ENCODE measurements at regions not wholly inside any gene's neighbourhood (a gene's known extent, or its start where the extent isn't known, plus 50 kb on each side); places are given as distances from the start of the nearest gene placed in this dataset.
"Not testable (repeated sequence)": the region's sequence is repeated elsewhere in the genome, so short reads cannot be mapped to it uniquely, and the experiment has no call there.

DNA sequence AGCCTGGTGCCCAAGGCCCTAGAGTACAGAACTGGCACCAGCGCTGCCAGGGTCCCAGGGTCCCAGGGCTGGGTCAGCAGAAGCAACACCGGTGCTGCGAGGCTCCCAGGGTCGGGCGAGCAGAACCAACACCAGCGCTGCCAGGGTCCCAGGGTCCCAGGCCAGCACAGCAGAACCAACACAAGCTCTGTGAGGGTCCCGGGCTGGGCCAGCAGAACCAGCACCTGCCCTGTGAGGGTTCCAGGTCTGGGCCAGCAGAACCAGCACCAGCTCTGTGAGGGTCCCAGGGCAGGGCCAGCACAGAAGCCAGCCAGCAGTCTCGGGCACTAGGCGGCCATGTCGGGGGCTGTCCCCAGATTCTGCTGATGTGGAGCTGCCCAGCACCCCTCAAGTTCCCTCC is 93.1 kb downstream of the GALR1 start:
- no peak for DNase-seq (ENCODE audit: low read depth)
- TF ChIP-seq, protein P1, sequence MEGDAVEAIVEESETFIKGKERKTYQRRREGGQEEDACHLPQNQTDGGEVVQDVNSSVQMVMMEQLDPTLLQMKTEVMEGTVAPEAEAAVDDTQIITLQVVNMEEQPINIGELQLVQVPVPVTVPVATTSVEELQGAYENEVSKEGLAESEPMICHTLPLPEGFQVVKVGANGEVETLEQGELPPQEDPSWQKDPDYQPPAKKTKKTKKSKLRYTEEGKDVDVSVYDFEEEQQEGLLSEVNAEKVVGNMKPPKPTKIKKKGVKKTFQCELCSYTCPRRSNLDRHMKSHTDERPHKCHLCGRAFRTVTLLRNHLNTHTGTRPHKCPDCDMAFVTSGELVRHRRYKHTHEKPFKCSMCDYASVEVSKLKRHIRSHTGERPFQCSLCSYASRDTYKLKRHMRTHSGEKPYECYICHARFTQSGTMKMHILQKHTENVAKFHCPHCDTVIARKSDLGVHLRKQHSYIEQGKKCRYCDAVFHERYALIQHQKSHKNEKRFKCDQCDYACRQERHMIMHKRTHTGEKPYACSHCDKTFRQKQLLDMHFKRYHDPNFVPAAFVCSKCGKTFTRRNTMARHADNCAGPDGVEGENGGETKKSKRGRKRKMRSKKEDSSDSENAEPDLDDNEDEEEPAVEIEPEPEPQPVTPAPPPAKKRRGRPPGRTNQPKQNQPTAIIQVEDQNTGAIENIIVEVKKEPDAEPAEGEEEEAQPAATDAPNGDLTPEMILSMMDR (conservative IDR thresholded peaks at IDR 0.05; ENCODE audit: low read depth, low read length), result no peak
- no peak overlapping the region for H3K4me3 ChIP-seq (ENCODE audit: low read depth, low read length)

DNA sequence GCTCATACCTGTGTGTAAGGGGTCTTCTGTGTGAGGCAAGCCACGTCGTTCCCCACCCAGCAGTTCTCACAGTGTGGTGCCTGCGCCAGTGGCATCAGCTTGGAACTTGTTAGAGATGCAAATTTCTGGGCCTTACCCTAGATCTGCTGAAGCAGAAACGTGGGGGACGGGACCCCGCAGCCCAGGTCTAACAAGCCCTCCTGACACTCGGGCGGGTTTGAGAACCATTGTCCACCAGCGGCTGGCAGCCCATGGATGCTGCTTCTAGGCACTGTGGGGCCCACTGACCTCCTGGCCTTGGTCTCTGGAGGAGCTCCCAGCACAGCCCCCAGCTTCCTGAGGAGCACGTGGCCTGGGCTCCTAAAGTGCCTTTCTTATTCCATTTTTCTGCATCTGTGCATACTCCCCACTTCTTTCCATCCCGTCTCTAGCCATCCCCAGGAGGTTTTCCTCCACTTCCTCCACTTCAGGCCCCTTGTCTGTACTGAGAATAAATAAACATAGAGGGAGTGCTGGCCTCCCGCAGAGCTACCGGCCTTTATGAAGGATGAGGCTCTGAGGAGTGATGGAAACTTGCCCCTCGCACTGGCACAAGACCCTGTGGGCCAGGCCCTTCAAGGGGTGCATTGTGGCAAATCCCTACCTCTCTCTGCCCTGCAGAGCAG is 94.3 kb downstream of the GALR1 start:
- peak; percentile 50 for DNase-seq (ENCODE audit: low read depth)
- TF ChIP-seq, protein P1 (conservative IDR thresholded peaks at IDR 0.05; ENCODE audit: low read depth, low read length), result no peak
- H3K4me3 ChIP-seq (ENCODE audit: low read depth, low read length), result no peak overlapping the region

DNA sequence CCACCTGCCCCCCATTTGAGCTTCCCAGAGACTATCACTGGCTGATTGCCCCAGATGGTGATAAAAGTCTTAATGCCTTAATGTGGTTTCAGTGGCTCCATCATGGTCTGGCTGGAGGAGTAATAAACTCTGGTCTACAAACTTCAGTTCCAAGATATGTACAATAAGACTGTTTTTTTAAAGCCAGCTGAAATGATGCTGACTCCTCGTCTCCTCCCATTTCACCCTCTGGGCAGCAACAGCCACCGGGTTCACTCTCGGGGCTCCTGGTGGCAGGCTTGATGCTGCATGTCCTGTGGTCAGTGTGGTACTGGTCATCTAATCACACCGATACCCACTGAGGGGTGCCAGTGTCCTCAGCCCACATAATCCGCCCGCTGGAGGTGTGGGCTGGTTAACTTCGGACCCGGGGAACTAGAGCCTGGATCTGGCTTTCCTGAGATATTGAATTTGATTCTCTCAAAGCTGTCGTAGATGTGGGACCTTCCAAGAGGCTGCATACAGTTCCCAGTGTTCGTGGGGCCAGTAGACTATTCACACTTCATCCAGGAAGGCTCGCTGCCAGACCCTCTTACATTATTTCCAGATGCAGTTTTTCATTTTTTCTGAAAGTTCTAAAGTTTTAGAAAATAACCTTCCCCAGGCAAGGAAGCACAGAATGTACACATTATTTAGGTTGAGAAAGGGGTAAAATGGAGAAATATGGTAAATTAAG is 95.3 kb downstream of the GALR1 start:
- TF ChIP-seq, protein P1 (conservative IDR thresholded peaks at IDR 0.05; ENCODE audit: low read depth, low read length), result no peak
- no peak overlapping the region for H3K4me3 ChIP-seq (ENCODE audit: low read depth, low read length)
- DNase-seq (ENCODE audit: low read depth), result peak; percentile 10

DNA sequence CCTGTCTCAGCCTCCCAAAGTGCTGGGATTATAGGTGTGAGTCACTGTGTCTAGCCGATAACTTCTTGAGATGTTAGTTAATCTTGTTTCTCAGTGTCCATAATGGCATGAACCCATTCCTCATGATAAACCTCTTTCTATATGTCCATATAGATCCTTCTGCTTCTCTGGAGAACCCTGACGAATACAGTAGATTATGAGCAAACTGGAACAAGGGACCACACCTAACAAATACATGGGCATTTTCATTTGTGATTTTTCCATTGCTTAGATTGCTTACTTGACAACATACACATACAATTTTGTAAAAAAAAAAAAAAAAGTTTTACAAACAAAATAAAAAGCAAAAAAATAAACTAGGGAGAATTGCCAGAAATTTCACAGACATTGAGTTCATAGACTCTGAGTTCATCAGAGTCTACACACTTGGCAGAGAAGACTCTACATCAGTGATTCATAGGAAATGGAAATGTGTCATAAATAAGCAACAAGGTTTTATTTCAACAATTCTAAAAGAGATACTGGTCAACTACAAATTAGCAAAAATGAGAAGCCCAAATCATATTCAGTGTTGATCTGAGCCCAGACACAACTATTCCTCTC is 96.7 kb downstream of the GALR1 start:
- peak; percentile 72 for DNase-seq (ENCODE audit: low read depth)
- TF ChIP-seq, protein P1 (conservative IDR thresholded peaks at IDR 0.05; ENCODE audit: low read depth, low read length), result no peak
- no peak overlapping the region for H3K4me3 ChIP-seq (ENCODE audit: low read depth, low read length)

DNA sequence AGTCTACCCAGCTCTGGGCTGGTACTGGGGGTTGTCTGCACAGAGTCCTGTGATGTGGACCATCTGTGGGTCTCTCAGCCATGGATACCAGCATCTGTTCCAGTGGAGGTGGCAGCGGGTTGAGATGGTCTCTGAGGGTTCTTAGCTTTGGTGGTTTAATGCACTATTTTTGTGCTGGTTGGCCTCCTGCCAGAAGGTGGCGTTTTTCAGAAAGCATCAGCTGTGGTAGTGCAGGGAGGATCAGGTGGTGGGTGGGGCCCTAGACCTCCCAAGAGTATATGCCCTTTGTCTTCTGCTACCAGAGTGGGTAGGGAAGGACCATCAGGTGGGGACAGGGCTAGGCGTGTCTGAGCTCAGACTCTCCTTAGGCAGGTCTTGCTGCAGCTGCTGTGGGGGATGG is 103.7 kb downstream of the GALR1 start:
- not testable (repeated sequence) for H3K4me3 ChIP-seq (ENCODE audit: low read depth, low read length); DNase-seq (ENCODE audit: low read depth)

DNA sequence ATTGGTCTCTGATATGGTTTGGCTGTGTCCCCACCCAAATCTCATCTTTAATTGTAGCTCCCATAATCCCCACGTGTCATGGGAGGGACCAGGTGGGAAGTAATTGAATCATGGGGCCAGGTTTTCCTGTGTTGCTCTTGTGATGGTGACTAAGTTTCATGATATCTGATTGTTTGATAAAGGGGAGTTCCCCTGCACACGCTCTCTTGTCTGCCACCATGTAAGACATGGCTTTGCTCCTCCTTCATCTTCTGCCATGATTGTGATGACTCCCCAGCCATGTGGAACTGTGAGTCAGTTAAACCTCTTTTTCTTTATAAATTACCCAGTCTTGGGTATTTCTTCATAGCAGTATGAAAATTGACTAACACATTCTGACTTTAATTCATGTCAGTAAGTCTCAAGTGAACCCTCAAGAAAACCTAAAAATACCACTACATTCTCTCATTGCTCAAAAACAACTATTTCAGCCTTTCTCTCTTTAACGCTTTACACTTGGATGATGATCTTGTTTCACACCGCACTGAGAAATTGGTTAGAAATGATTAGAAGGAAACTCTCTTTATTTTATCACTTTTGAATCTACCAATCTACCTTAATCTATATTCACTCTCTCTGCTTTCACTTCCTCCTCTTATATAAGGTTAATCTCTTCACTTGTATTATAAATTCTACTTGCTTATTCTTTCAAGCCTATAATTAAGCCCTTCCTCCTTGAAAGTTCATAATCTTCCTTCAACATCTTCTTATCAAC is 110.1 kb downstream of the GALR1 start:
- no peak overlapping the region for H3K4me3 ChIP-seq (ENCODE audit: low read depth, low read length)
- TF ChIP-seq, protein P1 (conservative IDR thresholded peaks at IDR 0.05; ENCODE audit: low read depth, low read length), result no peak
- DNase-seq (ENCODE audit: low read depth), result no peak
